ENCODE measurements at regions not wholly inside any gene's neighbourhood (a gene's known extent, or its start where the extent isn't known, plus 50 kb on each side); places are given as distances from the start of the nearest gene placed in this dataset.

DNA sequence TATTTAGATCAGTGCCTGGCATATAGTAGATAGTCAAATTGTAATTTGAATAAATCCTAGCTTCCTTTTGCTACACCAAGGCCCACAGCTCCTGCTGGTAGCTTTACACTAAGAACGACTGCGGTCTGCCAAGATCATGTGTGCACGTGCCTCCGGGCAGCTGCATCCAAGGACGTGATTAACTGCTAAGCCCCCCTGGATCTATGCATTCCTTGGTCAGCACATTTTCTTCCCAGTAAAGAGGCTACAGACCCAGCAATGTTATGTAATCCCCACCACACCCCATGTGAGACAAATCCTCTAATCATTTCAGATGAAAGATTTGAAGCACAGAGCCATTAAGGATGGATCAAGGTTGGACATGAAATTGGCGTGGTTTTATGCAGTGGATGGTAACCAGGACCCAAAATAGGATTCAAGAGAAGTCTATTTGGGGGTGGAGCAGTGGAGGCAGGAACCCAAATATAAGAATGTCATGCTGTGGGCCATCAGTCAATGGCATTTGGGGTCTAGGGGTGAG is 65.2 kb upstream of the PEG3 start:
- Histone ChIP-seq H3K9me3 (replicated peaks; ENCODE audit: control insufficient read depth, insufficient read depth, low read depth, low read length) (no peaks in the 10 kb centered on the region), H2AFZ (ENCODE audit: low read depth, low read length) (no peak overlapping the region), H3K27ac (ENCODE audit: extremely low read depth, low read depth, low read length) (no peak overlapping the region), H3K9ac (ENCODE audit: insufficient read depth in 1 of 2, low read depth in 2 of 2, low read length in 2 of 2) (no peak overlapping the region), H3K36me3 (ENCODE audit: control insufficient read depth, insufficient read depth, low read length) (no peaks in the 10 kb centered on the region), H3K27me3 (ENCODE audit: control insufficient read depth in 2 of 2, insufficient read depth in 2 of 2, low read length in 2 of 2) (no peaks in the 10 kb centered on the region), H3K4me2 (ENCODE audit: insufficient read depth, low read length) (no peak overlapping the region), H3K4me3 (no peak overlapping the region), H3K79me2 (ENCODE audit: control insufficient read depth, insufficient read depth, low read length) (no peaks in the 10 kb centered on the region), H3K9me1 (ENCODE audit: control insufficient read depth, insufficient read depth, low read length) (no peaks in the 10 kb centered on the region), H4K20me1 (replicated peaks; ENCODE audit: control insufficient read depth, insufficient read depth, low read length) (no peaks in the 10 kb centered on the region), H3K4me1 (replicated peaks in 1 of 2; ENCODE audit: control insufficient read depth in 2 of 2, insufficient read depth in 2 of 2, low read length in 2 of 2) (no peaks in the 10 kb centered on the region)
- in situ Hi-C loops (cut with MboI) (no loop called here), intact Hi-C loops (cut with micrococcal nuclease) (no loop called here)
- ChIA-PET CTCF (ENCODE audit: low intra/inter-chr PET ratio) (no interaction called here), POLR2A (no interaction called here)
- WGBS (ENCODE audit: insufficient coverage, low coverage, missing lambda C conversion rate) = 0% methylated on average over 6 of the region's 6 CpGs
- no peak for ATAC-seq
- TF ChIP-seq MTA3 (IDR thresholded peaks at IDR 0.05; ENCODE audit: borderline replicate concordance) = no peak
- TF ChIP-seq TGIF2 (CRISPR knock-in tag; IDR thresholded peaks at IDR 0.05) = no peak
- TF ChIP-seq, protein P1, sequence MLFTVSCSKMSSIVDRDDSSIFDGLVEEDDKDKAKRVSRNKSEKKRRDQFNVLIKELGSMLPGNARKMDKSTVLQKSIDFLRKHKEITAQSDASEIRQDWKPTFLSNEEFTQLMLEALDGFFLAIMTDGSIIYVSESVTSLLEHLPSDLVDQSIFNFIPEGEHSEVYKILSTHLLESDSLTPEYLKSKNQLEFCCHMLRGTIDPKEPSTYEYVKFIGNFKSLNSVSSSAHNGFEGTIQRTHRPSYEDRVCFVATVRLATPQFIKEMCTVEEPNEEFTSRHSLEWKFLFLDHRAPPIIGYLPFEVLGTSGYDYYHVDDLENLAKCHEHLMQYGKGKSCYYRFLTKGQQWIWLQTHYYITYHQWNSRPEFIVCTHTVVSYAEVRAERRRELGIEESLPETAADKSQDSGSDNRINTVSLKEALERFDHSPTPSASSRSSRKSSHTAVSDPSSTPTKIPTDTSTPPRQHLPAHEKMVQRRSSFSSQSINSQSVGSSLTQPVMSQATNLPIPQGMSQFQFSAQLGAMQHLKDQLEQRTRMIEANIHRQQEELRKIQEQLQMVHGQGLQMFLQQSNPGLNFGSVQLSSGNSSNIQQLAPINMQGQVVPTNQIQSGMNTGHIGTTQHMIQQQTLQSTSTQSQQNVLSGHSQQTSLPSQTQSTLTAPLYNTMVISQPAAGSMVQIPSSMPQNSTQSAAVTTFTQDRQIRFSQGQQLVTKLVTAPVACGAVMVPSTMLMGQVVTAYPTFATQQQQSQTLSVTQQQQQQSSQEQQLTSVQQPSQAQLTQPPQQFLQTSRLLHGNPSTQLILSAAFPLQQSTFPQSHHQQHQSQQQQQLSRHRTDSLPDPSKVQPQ (CRISPR knock-in tag; IDR thresholded peaks at IDR 0.05; ENCODE audit: borderline replicate concordance) = no peak
- no peak for TF ChIP-seq ZNF707 (CRISPR knock-in tag; conservative IDR thresholded peaks at IDR 0.05)
- TF ChIP-seq NONO (IDR thresholded peaks at IDR 0.05; ENCODE audit: low read depth in 2 of 2, low read length in 1 of 2) = no peak
- TF ChIP-seq, protein P2, sequence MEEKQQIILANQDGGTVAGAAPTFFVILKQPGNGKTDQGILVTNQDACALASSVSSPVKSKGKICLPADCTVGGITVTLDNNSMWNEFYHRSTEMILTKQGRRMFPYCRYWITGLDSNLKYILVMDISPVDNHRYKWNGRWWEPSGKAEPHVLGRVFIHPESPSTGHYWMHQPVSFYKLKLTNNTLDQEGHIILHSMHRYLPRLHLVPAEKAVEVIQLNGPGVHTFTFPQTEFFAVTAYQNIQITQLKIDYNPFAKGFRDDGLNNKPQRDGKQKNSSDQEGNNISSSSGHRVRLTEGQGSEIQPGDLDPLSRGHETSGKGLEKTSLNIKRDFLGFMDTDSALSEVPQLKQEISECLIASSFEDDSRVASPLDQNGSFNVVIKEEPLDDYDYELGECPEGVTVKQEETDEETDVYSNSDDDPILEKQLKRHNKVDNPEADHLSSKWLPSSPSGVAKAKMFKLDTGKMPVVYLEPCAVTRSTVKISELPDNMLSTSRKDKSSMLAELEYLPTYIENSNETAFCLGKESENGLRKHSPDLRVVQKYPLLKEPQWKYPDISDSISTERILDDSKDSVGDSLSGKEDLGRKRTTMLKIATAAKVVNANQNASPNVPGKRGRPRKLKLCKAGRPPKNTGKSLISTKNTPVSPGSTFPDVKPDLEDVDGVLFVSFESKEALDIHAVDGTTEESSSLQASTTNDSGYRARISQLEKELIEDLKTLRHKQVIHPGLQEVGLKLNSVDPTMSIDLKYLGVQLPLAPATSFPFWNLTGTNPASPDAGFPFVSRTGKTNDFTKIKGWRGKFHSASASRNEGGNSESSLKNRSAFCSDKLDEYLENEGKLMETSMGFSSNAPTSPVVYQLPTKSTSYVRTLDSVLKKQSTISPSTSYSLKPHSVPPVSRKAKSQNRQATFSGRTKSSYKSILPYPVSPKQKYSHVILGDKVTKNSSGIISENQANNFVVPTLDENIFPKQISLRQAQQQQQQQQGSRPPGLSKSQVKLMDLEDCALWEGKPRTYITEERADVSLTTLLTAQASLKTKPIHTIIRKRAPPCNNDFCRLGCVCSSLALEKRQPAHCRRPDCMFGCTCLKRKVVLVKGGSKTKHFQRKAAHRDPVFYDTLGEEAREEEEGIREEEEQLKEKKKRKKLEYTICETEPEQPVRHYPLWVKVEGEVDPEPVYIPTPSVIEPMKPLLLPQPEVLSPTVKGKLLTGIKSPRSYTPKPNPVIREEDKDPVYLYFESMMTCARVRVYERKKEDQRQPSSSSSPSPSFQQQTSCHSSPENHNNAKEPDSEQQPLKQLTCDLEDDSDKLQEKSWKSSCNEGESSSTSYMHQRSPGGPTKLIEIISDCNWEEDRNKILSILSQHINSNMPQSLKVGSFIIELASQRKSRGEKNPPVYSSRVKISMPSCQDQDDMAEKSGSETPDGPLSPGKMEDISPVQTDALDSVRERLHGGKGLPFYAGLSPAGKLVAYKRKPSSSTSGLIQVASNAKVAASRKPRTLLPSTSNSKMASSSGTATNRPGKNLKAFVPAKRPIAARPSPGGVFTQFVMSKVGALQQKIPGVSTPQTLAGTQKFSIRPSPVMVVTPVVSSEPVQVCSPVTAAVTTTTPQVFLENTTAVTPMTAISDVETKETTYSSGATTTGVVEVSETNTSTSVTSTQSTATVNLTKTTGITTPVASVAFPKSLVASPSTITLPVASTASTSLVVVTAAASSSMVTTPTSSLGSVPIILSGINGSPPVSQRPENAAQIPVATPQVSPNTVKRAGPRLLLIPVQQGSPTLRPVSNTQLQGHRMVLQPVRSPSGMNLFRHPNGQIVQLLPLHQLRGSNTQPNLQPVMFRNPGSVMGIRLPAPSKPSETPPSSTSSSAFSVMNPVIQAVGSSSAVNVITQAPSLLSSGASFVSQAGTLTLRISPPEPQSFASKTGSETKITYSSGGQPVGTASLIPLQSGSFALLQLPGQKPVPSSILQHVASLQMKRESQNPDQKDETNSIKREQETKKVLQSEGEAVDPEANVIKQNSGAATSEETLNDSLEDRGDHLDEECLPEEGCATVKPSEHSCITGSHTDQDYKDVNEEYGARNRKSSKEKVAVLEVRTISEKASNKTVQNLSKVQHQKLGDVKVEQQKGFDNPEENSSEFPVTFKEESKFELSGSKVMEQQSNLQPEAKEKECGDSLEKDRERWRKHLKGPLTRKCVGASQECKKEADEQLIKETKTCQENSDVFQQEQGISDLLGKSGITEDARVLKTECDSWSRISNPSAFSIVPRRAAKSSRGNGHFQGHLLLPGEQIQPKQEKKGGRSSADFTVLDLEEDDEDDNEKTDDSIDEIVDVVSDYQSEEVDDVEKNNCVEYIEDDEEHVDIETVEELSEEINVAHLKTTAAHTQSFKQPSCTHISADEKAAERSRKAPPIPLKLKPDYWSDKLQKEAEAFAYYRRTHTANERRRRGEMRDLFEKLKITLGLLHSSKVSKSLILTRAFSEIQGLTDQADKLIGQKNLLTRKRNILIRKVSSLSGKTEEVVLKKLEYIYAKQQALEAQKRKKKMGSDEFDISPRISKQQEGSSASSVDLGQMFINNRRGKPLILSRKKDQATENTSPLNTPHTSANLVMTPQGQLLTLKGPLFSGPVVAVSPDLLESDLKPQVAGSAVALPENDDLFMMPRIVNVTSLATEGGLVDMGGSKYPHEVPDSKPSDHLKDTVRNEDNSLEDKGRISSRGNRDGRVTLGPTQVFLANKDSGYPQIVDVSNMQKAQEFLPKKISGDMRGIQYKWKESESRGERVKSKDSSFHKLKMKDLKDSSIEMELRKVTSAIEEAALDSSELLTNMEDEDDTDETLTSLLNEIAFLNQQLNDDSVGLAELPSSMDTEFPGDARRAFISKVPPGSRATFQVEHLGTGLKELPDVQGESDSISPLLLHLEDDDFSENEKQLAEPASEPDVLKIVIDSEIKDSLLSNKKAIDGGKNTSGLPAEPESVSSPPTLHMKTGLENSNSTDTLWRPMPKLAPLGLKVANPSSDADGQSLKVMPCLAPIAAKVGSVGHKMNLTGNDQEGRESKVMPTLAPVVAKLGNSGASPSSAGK (IDR thresholded peaks at IDR 0.05) = no peak
- BruUV-seq (replicated peaks) = no TSS peak
- no peak for DNase-seq (ENCODE audit: extremely low read depth in 1 of 4, low spot score in 3 of 4)
- no peak for FAIRE-seq

Measured in K562 (cell line).